Keratinocyte (primary cell): ENCODE measurements at regions not wholly inside any gene's neighbourhood (a gene's known extent, or its start where the extent isn't known, plus 50 kb on each side); places are given as distances from the start of the nearest gene placed in this dataset.

Experiments used
- EZH2 ChIP-seq: IDR thresholded peaks from one replicate; pipeline ENCODE4 v1.6.1; 2012; ENCODE audit warnings: inconsistent platforms, mild to moderate bottlenecking, low read length, moderate library complexity
- TF ChIP-seq, protein P1 (sequence below), 3 experiments: IDR thresholded peaks in 1 of 3; conservative IDR thresholded peaks in 1 of 3; optimal IDR thresholded peaks in 1 of 3; 2 replicates in 2 of 3; 3 replicates in 1 of 3; pipeline versions ENCODE3 to v1.5.1; 2011; ENCODE audit warnings: low read length in 3 of 3, mild to moderate bottlenecking in 3 of 3, moderate library complexity in 2 of 3, control low read depth in 1 of 3, inconsistent platforms in 1 of 3; ENCODE audit not compliant: insufficient read depth in 2 of 3; ENCODE audit errors: extremely low read depth in 1 of 3

DNA sequence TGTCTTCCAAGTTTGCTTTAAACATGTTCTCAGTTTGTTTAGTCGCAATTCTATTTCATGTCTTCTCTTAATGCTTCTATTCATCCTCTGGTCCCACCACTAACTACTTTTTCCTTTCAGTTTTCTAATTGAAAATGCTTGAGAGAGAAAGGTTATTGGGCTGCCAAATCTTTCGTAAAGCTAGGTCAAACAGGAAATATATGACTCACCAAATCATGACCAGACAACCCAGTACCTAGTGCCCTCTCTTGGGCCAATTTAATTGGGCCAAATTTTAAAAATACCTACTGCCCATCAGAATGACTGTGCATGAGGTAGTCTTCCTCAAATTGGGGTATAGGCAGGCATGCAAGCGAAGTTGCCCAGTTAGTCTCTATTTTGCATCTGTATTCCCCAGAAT, 295.4 kb upstream of the PBX1 start:
- TF ChIP-seq, protein P1, sequence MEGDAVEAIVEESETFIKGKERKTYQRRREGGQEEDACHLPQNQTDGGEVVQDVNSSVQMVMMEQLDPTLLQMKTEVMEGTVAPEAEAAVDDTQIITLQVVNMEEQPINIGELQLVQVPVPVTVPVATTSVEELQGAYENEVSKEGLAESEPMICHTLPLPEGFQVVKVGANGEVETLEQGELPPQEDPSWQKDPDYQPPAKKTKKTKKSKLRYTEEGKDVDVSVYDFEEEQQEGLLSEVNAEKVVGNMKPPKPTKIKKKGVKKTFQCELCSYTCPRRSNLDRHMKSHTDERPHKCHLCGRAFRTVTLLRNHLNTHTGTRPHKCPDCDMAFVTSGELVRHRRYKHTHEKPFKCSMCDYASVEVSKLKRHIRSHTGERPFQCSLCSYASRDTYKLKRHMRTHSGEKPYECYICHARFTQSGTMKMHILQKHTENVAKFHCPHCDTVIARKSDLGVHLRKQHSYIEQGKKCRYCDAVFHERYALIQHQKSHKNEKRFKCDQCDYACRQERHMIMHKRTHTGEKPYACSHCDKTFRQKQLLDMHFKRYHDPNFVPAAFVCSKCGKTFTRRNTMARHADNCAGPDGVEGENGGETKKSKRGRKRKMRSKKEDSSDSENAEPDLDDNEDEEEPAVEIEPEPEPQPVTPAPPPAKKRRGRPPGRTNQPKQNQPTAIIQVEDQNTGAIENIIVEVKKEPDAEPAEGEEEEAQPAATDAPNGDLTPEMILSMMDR (optimal IDR thresholded peaks at IDR 0.05 in 1 of 3, IDR thresholded peaks at IDR 0.05 in 1 of 3, conservative IDR thresholded peaks at IDR 0.05 in 1 of 3; ENCODE audit: extremely low read depth in 1 of 3, insufficient read depth in 2 of 3, low read length in 3 of 3) = no peak
- no peak for TF ChIP-seq EZH2
